A172 (cell line): ENCODE measurements at regions not wholly inside any gene's neighbourhood (a gene's known extent, or its start where the extent isn't known, plus 50 kb on each side); places are given as distances from the start of the nearest gene placed in this dataset.
A peak's percentile ranks its signal among the peaks of the same experiment; 100 is the strongest.

Experiments used
- DNase-seq: peaks from one replicate; pipeline ENCODE4 v3.0.0-alpha.2; 2015; ENCODE audit warnings: low spot score

- no peak for DNase-seq
Measured at GRCh38 chr4:182136201-182136600, 107.0 kb upstream of the TENM3 start.

- peak; percentile 31 for DNase-seq
Measured at GRCh38 chr4:182137343-182137742, 105.9 kb upstream of the TENM3 start.

- DNase-seq, result no peak
Measured at GRCh38 chr4:182139491-182139890, 103.7 kb upstream of the TENM3 start.

GRCh38 chr4:182140547-182140946 is 102.7 kb upstream of the TENM3 start:
- no peak for DNase-seq

GRCh38 chr4:182141061-182141460 is 102.1 kb upstream of the TENM3 start:
- DNase-seq, result no peak

- DNase-seq, result peak; percentile 16
Measured at GRCh38 chr4:182142176-182143085, 100.8 kb upstream of the TENM3 start.

GRCh38 chr4:182143086-182143821 is 99.9 kb upstream of the TENM3 start:
- peak; percentile 30 for DNase-seq

GRCh38 chr4:182143822-182144625 is 99.2 kb upstream of the TENM3 start:
- DNase-seq, result peak; percentile 76

GRCh38 chr4:182144626-182145333 is 98.4 kb upstream of the TENM3 start:
- no peak for DNase-seq

- DNase-seq, result peak; percentile 33
Measured at GRCh38 chr4:182145334-182145905, 97.8 kb upstream of the TENM3 start.

- DNase-seq, result no peak
Measured at GRCh38 chr4:182147391-182147790, 95.8 kb upstream of the TENM3 start.

- DNase-seq, result no peak
Measured at GRCh38 chr4:182150645-182151044, 92.6 kb upstream of the TENM3 start.

GRCh38 chr4:182155806-182156205 is 87.4 kb upstream of the TENM3 start:
- DNase-seq, result no peak

GRCh38 chr4:182163180-182163579 is 80.0 kb upstream of the TENM3 start:
- no peak for DNase-seq

GRCh38 chr4:182169572-182169971 is 73.6 kb upstream of the TENM3 start:
- DNase-seq, result no peak

- DNase-seq, result no peak
Measured at GRCh38 chr4:182169987-182170386, 73.2 kb upstream of the TENM3 start.

- DNase-seq, result no peak
Measured at GRCh38 chr4:182170417-182170935, 72.7 kb upstream of the TENM3 start.

- no peak for DNase-seq
Measured at GRCh38 chr4:182174979-182175378, 68.2 kb upstream of the TENM3 start.

GRCh38 chr4:182175788-182176519 is 67.2 kb upstream of the TENM3 start:
- DNase-seq, result no peak

GRCh38 chr4:182177166-182177565 is 66.0 kb upstream of the TENM3 start:
- DNase-seq, result peak; percentile 22
